GM12872 (cell line): ENCODE measurements at regions not wholly inside any gene's neighbourhood (a gene's known extent, or its start where the extent isn't known, plus 50 kb on each side); places are given as distances from the start of the nearest gene placed in this dataset.

ENCODE experiments used
- CTCF ChIP-seq: IDR thresholded peaks from 3 replicates; pipeline ENCODE4 v1.5.1; 2011; ENCODE audit warnings: low read depth, mild to moderate bottlenecking, low read length, moderate library complexity; ENCODE audit not compliant: insufficient read depth

- no peak for TF ChIP-seq CTCF
These were observed 239.0 kb upstream of the ST8SIA4 start for GRCh38 chr5:101142102-101142501.

GRCh38 chr5:101136454-101136853 is 233.4 kb upstream of the ST8SIA4 start:
- TF ChIP-seq CTCF = no peak

- TF ChIP-seq CTCF = no peak
These were observed 220.3 kb upstream of the ST8SIA4 start for GRCh38 chr5:101123363-101123762.

GRCh38 chr5:101112645-101113044 is 209.6 kb upstream of the ST8SIA4 start:
- no peak for TF ChIP-seq CTCF

- TF ChIP-seq CTCF = no peak
These were observed 200.8 kb upstream of the ST8SIA4 start for GRCh38 chr5:101103874-101104273.

GRCh38 chr5:101102506-101102905 is 199.4 kb upstream of the ST8SIA4 start:
- TF ChIP-seq CTCF = no peak

- no peak for TF ChIP-seq CTCF
These were observed 188.8 kb upstream of the ST8SIA4 start for GRCh38 chr5:101091902-101092301.

- TF ChIP-seq CTCF = no peak
These were observed 181.3 kb upstream of the ST8SIA4 start for GRCh38 chr5:101084353-101084752.
